Smooth muscle cell (in vitro differentiated cells): ENCODE measurements at regions not wholly inside any gene's neighbourhood (a gene's known extent, or its start where the extent isn't known, plus 50 kb on each side); places are given as distances from the start of the nearest gene placed in this dataset.

ENCODE experiments used
- DNase-seq: peaks from one replicate; lab custom pipeline; 2025; ENCODE audit not compliant: unreplicated experiment; lab: John Stamatoyannopoulos, UW
- H2AFZ ChIP-seq: fragments of 200-600 bp; sonication (generic); 2 replicates; pipeline ENCODE4 v1.6.0; 2016; ENCODE audit warnings: antibody characterized with exemption, low read depth, mild to moderate bottlenecking
- H3F3A ChIP-seq: fragments of 200-600 bp; sonication (generic); 2 replicates; pipeline ENCODE4 v1.6.0; 2017; ENCODE audit warnings: antibody characterized with exemption, low read depth
- H3K27ac ChIP-seq: fragments of 200-600 bp; sonication (generic); 2 replicates; pipeline ENCODE4 v1.5.1; 2016; ENCODE audit warnings: low read depth, mild to moderate bottlenecking
- H3K27me3 ChIP-seq: fragments of 200-600 bp; sonication (generic); 2 replicates; pipeline ENCODE4 v1.6.1; 2016; ENCODE audit warnings: low read depth, mild to moderate bottlenecking
- H3K36me3 ChIP-seq: fragments of 200-600 bp; sonication (generic); 2 replicates; pipeline ENCODE4 v1.5.1; 2016; ENCODE audit warnings: low read depth
- H3K4me1 ChIP-seq: fragments of 200-600 bp; sonication (generic); 2 replicates; pipeline ENCODE4 v1.5.1; 2016; ENCODE audit warnings: low read depth
- H3K4me2 ChIP-seq: fragments of 200-600 bp; sonication (generic); 2 replicates; pipeline ENCODE4 v1.6.0; 2016; ENCODE audit warnings: mild to moderate bottlenecking
- H3K4me3 ChIP-seq: fragments of 200-600 bp; sonication (generic); 2 replicates; pipeline ENCODE4 v1.5.1; 2016; ENCODE audit warnings: mild to moderate bottlenecking
- H3K79me2 ChIP-seq: fragments of 200-600 bp; sonication (generic); 2 replicates; pipeline ENCODE4 v1.6.0; 2016; ENCODE audit warnings: low read depth, mild to moderate bottlenecking
- H3K9ac ChIP-seq: fragments of 200-600 bp; sonication (generic); 2 replicates; pipeline ENCODE4 v1.6.0; 2016; ENCODE audit warnings: low read depth
- H3K9me3 ChIP-seq: fragments of 200-600 bp; sonication (generic); replicated peaks from 2 replicates; pipeline ENCODE4 v1.5.1; 2016; ENCODE audit warnings: low read depth
- H4K20me1 ChIP-seq: fragments of 200-600 bp; sonication (generic); 2 replicates; pipeline ENCODE4 v1.6.0; 2016; ENCODE audit warnings: low read depth
- CTCF ChIP-seq: fragments of 200-600 bp; sonication (generic); IDR thresholded peaks from 2 replicates; pipeline ENCODE4 v1.5.1; 2017; ENCODE audit warnings: borderline replicate concordance, mild to moderate bottlenecking, antibody characterized with exemption; ENCODE audit not compliant: insufficient read depth, poor library complexity, severe bottlenecking
- WGBS: methylation state at CpG from one replicate; pipeline ENCODE4 v1.1.7; 2016; ENCODE audit warnings: low lambda C conversion rate; 5-methylcytosine and 5-hydroxymethylcytosine counted together

DNA sequence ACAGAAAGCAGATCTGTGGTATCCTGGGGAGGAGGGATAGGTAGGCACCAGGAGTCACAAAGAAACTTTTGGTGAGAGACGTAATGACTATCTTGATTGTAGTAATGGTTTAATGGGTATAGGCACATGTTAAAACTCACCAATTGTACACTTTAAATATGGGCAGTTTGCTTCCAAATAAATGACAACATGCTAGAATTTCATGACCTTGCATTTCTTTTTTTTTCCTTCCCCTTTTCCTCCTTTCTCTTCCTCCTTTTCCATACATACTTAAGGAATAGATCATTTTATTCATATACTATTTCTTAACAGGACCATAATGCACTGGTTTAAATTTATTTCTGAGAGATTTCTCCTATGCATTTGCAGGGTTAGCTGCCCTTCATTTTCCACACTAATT lies 341.8 kb downstream of the TMEM182 start:
- Histone ChIP-seq H3K9ac (no peak overlapping the region), H3K79me2 (no peaks in the 10 kb centered on the region), H3K4me2 (no peak overlapping the region), H3K9me3 (no peaks in the 10 kb centered on the region), H3F3A (no peaks in the 10 kb centered on the region), H3K4me1 (no peaks in the 10 kb centered on the region), H3K27me3 (no peaks in the 10 kb centered on the region), H3K27ac (no peak overlapping the region), H3K4me3 (no peak overlapping the region), H4K20me1 (no peaks in the 10 kb centered on the region), H2AFZ (no peak overlapping the region), H3K36me3 (no peaks in the 10 kb centered on the region)
- WGBS, result 86% methylated on average over 1 of the region's 1 CpG
- no peak for DNase-seq
- no peak for TF ChIP-seq CTCF

GRCh38 chr2:103119352-103119751 lies 357.5 kb downstream of the TMEM182 start:
- H3K9me3 ChIP-seq, result no peaks in the 10 kb centered on the region
- no peak for TF ChIP-seq CTCF
- no peak overlapping the region for H3K27ac ChIP-seq
- H3K79me2 ChIP-seq, result no peaks in the 10 kb centered on the region
- peaks cover 3% of the 10 kb centered on the region for H3K4me1 ChIP-seq
- H3K4me3 ChIP-seq, result no peak overlapping the region
- H2AFZ ChIP-seq, result no peak overlapping the region
- H3F3A ChIP-seq, result no peaks in the 10 kb centered on the region
- H3K4me2 ChIP-seq, result no peak overlapping the region
- no peaks in the 10 kb centered on the region for H3K27me3 ChIP-seq
- H3K9ac ChIP-seq, result no peak overlapping the region
- DNase-seq, result no peak
- H4K20me1 ChIP-seq, result no peaks in the 10 kb centered on the region
- no peaks in the 10 kb centered on the region for H3K36me3 ChIP-seq

GRCh38 chr2:103121106-103121505 lies 359.3 kb downstream of the TMEM182 start:
- TF ChIP-seq CTCF, result no peak
- H3K4me1 ChIP-seq, result peaks cover 3% of the 10 kb centered on the region
- no peak overlapping the region for H3K4me3 ChIP-seq
- 96% methylated on average over 1 of the region's 1 CpG for WGBS
- no peaks in the 10 kb centered on the region for H3K36me3 ChIP-seq
- no peaks in the 10 kb centered on the region for H4K20me1 ChIP-seq
- H3K9ac ChIP-seq, result no peak overlapping the region
- H3K9me3 ChIP-seq, result no peaks in the 10 kb centered on the region
- H3F3A ChIP-seq, result no peaks in the 10 kb centered on the region
- no peaks in the 10 kb centered on the region for H3K27me3 ChIP-seq
- H2AFZ ChIP-seq, result no peak overlapping the region
- no peak overlapping the region for H3K27ac ChIP-seq
- no peak overlapping the region for H3K4me2 ChIP-seq
- no peaks in the 10 kb centered on the region for H3K79me2 ChIP-seq
- DNase-seq, result no peak

GRCh38 chr2:103123516-103123915 lies 361.7 kb downstream of the TMEM182 start:
- Histone ChIP-seq H2AFZ (no peak overlapping the region), H3K27me3 (no peaks in the 10 kb centered on the region), H3K9ac (no peak overlapping the region), H4K20me1 (no peaks in the 10 kb centered on the region), H3K4me2 (no peak overlapping the region), H3F3A (no peaks in the 10 kb centered on the region), H3K4me1 (peaks cover 18% of the 10 kb centered on the region), H3K4me3 (no peak overlapping the region), H3K9me3 (no peaks in the 10 kb centered on the region), H3K36me3 (no peaks in the 10 kb centered on the region), H3K79me2 (no peaks in the 10 kb centered on the region), H3K27ac (no peak overlapping the region)
- 82% methylated on average over 2 of the region's 2 CpGs for WGBS
- DNase-seq, result no peak
- no peak for TF ChIP-seq CTCF
